PC-9 (cell line): ENCODE measurements at regions not wholly inside any gene's neighbourhood (a gene's known extent, or its start where the extent isn't known, plus 50 kb on each side); places are given as distances from the start of the nearest gene placed in this dataset.
A peak's percentile ranks its signal among the peaks of the same experiment; 100 is the strongest.

ENCODE experiments used
- BruUV-seq: library from RNA; stranded (reverse); fragments of 400-500 nt; replicated peaks from 2 replicates; lab custom pipeline; 2021; lab: Mats Ljungman, UMichigan
- CTCF ChIA-PET: fragments of 300-600 bp; sonication (Branson Sonifier 250); formaldehyde crosslinking; loops from one replicate; lab custom pipeline; 2022; ENCODE audit warnings: antibody characterized with exemption; lab: Charles Lee
- POLR2A ChIA-PET: fragments of 300-600 bp; sonication (Branson Sonifier 250); formaldehyde crosslinking; loops from one replicate; lab custom pipeline; 2022; ENCODE audit warnings: antibody characterized with exemption; ENCODE audit not compliant: unreplicated experiment; lab: Charles Lee
- DNase-seq, 2 experiments: peaks; one replicate each; pipeline versions ENCODE4 v3.0.0 to v3.0.0-alpha.2; 2015 to 2022; ENCODE audit warnings: mixed read lengths in 1 of 2
- H2AFZ ChIP-seq: fragments of 200-600 bp; sonication (generic); 2 replicates; pipeline ENCODE4 v1.8.1; 2017; ENCODE audit warnings: antibody characterized with exemption
- H3F3A ChIP-seq: fragments of 200-600 bp; sonication (generic); 2 replicates; pipeline ENCODE4 v1.8.1; 2017; ENCODE audit warnings: antibody characterized with exemption, mild to moderate bottlenecking, low read depth; ENCODE audit not compliant: insufficient read depth
- H3K27ac ChIP-seq: fragments of 200-600 bp; sonication (generic); 2 replicates; pipeline ENCODE4 v1.6.1; 2016; ENCODE audit warnings: mixed run types
- H3K27me3 ChIP-seq: fragments of 200-600 bp; sonication (generic); 2 replicates; pipeline ENCODE4 v1.6.1; 2016; ENCODE audit warnings: low read depth, mixed run types; ENCODE audit not compliant: insufficient read depth
- H3K36me3 ChIP-seq: fragments of 200-600 bp; sonication (generic); 2 replicates; pipeline ENCODE4 v1.6.1; 2016; ENCODE audit warnings: low read depth, mixed run types
- H3K4me1 ChIP-seq: fragments of 200-600 bp; sonication (generic); replicated peaks from 2 replicates; pipeline ENCODE4 v1.6.1; 2016; ENCODE audit warnings: mixed run types; ENCODE audit not compliant: insufficient read depth
- H3K4me2 ChIP-seq: fragments of 200-600 bp; sonication (generic); 2 replicates; pipeline ENCODE4 v1.6.1; 2017; ENCODE audit warnings: mixed run types
- H3K4me3 ChIP-seq: fragments of 200-600 bp; sonication (generic); 2 replicates; pipeline ENCODE4 v1.6.1; 2016; ENCODE audit warnings: mixed run types
- H3K79me2 ChIP-seq: fragments of 200-600 bp; sonication (generic); 2 replicates; pipeline ENCODE4 v1.6.1; 2017; ENCODE audit warnings: low read depth, mixed run types
- H3K9me2 ChIP-seq: fragments of 200-600 bp; sonication (generic); 2 replicates; pipeline ENCODE4 v1.8.1; 2017; ENCODE audit warnings: mild to moderate bottlenecking; ENCODE audit not compliant: insufficient read depth
- H3K9me3 ChIP-seq: fragments of 200-600 bp; sonication (generic); 2 replicates; pipeline ENCODE4 v1.8.1; 2016; ENCODE audit warnings: low read depth; ENCODE audit not compliant: insufficient read depth
- H4K20me1 ChIP-seq: fragments of 200-600 bp; sonication (generic); 2 replicates; pipeline ENCODE4 v1.8.1; 2017; ENCODE audit not compliant: insufficient read depth
- CTCF ChIP-seq: fragments of 200-600 bp; sonication (generic); conservative IDR thresholded peaks from 2 replicates; pipeline ENCODE4 v1.6.1; 2017; ENCODE audit warnings: mixed run types, antibody characterized with exemption, mild to moderate bottlenecking, moderate library complexity
- EZH2 ChIP-seq: fragments of 200-600 bp; sonication (generic); IDR thresholded peaks from 2 replicates; pipeline ENCODE4 v1.8.0; 2017; ENCODE audit warnings: antibody characterized with exemption, low read depth
- intact Hi-C: fragments of 100-400 bp; cut with micrococcal nuclease; formaldehyde crosslinking; loops from one replicate; pipeline ENCODE4 v1.10.0; 2022; ENCODE audit not compliant: unreplicated experiment

DNA sequence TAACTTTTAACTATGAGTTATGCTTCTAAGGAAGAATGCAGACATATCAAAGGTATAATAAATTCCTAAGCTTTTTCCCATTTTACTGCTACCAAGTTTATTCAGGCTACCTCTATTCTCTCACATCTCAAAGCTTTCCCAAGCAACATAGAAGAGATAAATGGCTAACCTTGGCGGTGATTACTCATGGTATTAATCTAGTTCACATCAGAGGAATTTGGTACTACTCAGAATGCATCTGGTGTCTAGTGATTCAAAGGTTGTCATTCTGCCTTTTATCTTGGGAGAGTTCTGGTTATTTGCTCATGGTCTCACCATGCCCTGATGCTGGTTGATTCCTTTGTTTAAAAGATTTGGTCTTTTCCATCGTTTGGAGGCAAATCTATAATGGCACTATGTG is 182.7 kb downstream of the TAF11L14 start:
- no peaks in the 10 kb centered on the region for H3K9me2 ChIP-seq
- no peaks in the 10 kb centered on the region for H3K9me3 ChIP-seq
- H2AFZ ChIP-seq = no peak overlapping the region
- no peaks in the 10 kb centered on the region for H3K27me3 ChIP-seq
- intact Hi-C loops = no loop called here
- H3K4me2 ChIP-seq = no peak overlapping the region
- no peak overlapping the region for H3K4me3 ChIP-seq
- no peaks in the 10 kb centered on the region for H3K79me2 ChIP-seq
- BruUV-seq = no TSS peak
- H3F3A ChIP-seq = no peaks in the 10 kb centered on the region
- POLR2A ChIA-PET = no interaction called here
- H3K27ac ChIP-seq = no peak overlapping the region
- CTCF ChIA-PET = no interaction called here
- H3K36me3 ChIP-seq = no peaks in the 10 kb centered on the region
- H3K4me1 ChIP-seq = no peaks in the 10 kb centered on the region
- H4K20me1 ChIP-seq = no peaks in the 10 kb centered on the region
- no peak for DNase-seq
- TF ChIP-seq EZH2 (no peak), CTCF (no peak)

GRCh38 chr5:17817990-17818389 is 183.7 kb downstream of the TAF11L14 start:
- Histone ChIP-seq H3K9me3 (no peaks in the 10 kb centered on the region), H2AFZ (no peak overlapping the region), H3K4me3 (no peak overlapping the region), H3K27me3 (no peaks in the 10 kb centered on the region), H3K36me3 (no peaks in the 10 kb centered on the region), H3K4me1 (no peaks in the 10 kb centered on the region), H3K79me2 (no peaks in the 10 kb centered on the region), H3K27ac (no peak overlapping the region), H3F3A (no peaks in the 10 kb centered on the region), H3K4me2 (no peak overlapping the region), H4K20me1 (no peaks in the 10 kb centered on the region), H3K9me2 (no peaks in the 10 kb centered on the region)
- no TSS peak for BruUV-seq
- CTCF ChIA-PET = no interaction called here
- DNase-seq = no peak
- intact Hi-C loops = no loop called here
- TF ChIP-seq EZH2 (no peak), CTCF (no peak)
- POLR2A ChIA-PET = no interaction called here

GRCh38 chr5:17819783-17820182 is 185.5 kb downstream of the TAF11L14 start:
- Histone ChIP-seq H3K27ac (no peak overlapping the region), H3K27me3 (no peaks in the 10 kb centered on the region), H3K4me2 (0 out of 2 replicates have a peak overlapping the region, but pooled peaks have one; percentile 10), H3K79me2 (no peaks in the 10 kb centered on the region), H3K4me1 (no peaks in the 10 kb centered on the region), H3K4me3 (no peak overlapping the region), H3K36me3 (no peaks in the 10 kb centered on the region), H3F3A (no peaks in the 10 kb centered on the region), H3K9me2 (no peaks in the 10 kb centered on the region), H4K20me1 (no peaks in the 10 kb centered on the region), H3K9me3 (no peaks in the 10 kb centered on the region), H2AFZ (0 out of 2 replicates have a peak overlapping the region, but pooled peaks have one; percentile 9)
- DNase-seq = no peak
- CTCF ChIA-PET = no interaction called here
- intact Hi-C loops = no loop called here
- BruUV-seq = no TSS peak
- TF ChIP-seq EZH2 (no peak), CTCF (no peak)
- POLR2A ChIA-PET = no interaction called here
